ENCODE measurements at regions not wholly inside any gene's neighbourhood (a gene's known extent, or its start where the extent isn't known, plus 50 kb on each side); places are given as distances from the start of the nearest gene placed in this dataset.

DNA sequence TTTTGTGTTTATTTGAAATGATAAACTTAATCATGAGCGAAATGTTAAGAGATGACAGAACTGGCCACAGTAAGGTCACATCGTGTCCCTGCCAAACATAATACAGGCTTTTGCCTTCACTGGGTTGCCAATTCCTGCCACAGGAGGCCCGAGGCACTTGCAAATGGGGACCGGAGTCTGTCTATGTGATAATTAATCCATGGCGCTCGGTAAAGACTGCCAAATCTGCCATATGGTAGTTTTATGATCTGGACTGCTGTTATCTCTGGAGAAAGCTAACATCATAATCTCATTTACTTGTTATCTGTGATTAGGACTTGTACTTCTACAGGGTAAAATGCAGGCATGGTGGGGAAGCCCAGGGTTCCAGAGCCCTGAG, 170.5 kb upstream of the TSHZ2 start:
- no peak for DNase-seq (ENCODE audit: low read depth)
- H3K4me3 ChIP-seq (replicated peaks; ENCODE audit: low read depth, low read length): no peak overlapping the region
- TF ChIP-seq, protein P1, sequence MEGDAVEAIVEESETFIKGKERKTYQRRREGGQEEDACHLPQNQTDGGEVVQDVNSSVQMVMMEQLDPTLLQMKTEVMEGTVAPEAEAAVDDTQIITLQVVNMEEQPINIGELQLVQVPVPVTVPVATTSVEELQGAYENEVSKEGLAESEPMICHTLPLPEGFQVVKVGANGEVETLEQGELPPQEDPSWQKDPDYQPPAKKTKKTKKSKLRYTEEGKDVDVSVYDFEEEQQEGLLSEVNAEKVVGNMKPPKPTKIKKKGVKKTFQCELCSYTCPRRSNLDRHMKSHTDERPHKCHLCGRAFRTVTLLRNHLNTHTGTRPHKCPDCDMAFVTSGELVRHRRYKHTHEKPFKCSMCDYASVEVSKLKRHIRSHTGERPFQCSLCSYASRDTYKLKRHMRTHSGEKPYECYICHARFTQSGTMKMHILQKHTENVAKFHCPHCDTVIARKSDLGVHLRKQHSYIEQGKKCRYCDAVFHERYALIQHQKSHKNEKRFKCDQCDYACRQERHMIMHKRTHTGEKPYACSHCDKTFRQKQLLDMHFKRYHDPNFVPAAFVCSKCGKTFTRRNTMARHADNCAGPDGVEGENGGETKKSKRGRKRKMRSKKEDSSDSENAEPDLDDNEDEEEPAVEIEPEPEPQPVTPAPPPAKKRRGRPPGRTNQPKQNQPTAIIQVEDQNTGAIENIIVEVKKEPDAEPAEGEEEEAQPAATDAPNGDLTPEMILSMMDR (IDR thresholded peaks at IDR 0.05; ENCODE audit: low read length, missing control alignments): no peak

DNA sequence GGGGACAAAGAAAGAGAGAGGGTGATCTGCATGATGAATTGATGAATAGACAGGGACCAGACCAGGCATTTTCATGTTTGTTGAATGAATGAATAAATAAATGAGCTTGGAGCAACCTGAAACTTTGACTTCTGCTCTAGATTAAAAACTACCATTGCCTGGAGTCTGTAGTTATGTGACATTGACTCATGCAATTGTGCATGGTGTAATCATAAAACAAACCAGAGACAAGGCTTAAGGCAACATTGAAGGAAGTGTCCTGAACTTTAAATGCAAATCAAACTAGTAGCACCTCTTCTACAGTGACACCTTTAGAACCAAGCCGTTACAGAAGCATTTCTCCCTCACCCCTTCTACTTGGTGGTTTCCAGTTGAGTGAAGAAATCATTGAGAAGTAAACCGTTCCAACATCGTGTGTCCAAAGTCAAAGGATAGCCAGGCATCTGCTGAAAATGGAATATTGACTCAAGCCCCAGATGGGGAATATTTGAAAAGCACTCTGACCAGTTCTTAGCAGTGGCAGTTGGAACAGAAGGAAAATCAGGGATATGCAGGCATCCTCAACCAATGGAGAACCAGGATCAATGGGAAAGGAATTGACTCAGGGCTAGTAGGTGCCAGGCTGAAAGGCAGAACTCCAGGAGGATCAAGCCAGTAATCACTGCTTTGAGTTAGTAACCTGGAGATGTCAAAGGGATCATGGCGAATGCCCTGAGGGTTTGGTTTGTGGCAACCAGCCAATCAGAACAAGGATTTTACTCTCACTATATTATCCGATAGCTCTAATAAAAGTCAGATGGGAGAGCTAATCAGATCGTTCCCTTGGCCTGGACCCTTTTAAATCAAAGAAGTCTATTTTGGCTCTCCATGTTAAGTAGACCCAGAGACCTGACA, 171.2 kb upstream of the TSHZ2 start:
- TF ChIP-seq, protein P1 (IDR thresholded peaks at IDR 0.05; ENCODE audit: low read length, missing control alignments): no peak
- no peak for DNase-seq (ENCODE audit: low read depth)
- H3K4me3 ChIP-seq (replicated peaks; ENCODE audit: low read depth, low read length): no peak overlapping the region

DNA sequence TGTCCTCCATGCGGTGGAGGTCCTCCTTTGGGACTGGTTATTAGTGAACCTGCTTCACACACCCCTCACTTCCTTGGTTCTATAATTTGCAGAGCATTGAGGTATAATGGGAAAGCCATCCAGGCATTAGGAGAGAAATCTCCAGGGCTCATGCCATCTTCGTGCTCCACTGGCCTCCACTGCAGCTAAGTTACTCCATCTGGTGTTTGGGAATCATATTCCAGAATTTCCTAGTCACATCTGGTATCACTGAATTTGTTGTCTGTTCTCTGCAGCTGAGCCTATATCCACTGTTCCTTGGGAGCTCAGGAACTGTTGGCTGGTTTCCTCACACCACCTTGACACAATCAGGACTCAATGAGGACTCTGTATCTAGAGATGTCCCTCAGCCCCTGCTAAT, 173.0 kb upstream of the TSHZ2 start:
- H3K4me3 ChIP-seq (replicated peaks; ENCODE audit: low read depth, low read length): no peak overlapping the region
- TF ChIP-seq, protein P1 (IDR thresholded peaks at IDR 0.05; ENCODE audit: low read length, missing control alignments): no peak
- no peak for DNase-seq (ENCODE audit: low read depth)

DNA sequence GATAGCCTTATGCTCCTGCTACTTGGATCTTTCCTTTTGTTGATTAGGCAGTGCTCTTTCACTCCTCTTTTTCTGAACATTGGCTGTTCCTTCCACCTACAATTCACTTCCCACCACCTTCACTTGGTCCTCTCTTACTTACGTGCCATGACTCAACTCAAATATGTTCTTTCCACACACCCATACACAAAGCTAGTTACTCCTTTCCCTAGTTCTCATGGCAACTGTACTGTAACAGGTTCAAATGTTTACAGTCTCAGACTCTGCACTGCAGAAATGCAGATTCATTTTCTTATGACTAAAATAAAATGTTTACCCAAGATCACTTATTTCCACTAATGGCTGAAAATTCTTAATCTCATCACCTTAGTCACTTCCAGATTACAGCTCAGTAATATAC, 174.0 kb upstream of the TSHZ2 start:
- TF ChIP-seq, protein P1 (IDR thresholded peaks at IDR 0.05; ENCODE audit: low read length, missing control alignments): no peak

DNA sequence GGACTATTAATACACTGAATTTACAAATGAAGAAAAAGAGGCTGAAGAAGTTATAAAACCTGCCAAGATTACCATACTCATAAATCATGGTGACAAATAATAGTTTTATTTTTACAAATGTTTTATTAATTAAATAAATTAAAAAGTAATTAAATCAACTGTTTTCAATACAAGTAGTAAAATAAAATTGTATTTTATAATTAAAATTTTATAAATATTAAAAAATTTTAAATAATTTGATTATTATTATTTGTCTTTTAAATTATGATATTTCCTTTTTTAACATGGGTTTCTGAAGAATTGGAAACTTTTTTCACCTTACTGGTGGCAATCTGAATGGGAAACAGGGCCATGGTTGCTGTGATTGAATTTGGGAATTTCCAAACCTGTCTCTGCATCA, 177.3 kb upstream of the TSHZ2 start:
- TF ChIP-seq, protein P1 (IDR thresholded peaks at IDR 0.05; ENCODE audit: low read length, missing control alignments): no peak

More for the DNA sequence above, 174.0 kb upstream of the TSHZ2 start:
- no peak overlapping the region for H3K4me3 ChIP-seq (replicated peaks; ENCODE audit: low read depth, low read length)
- DNase-seq (ENCODE audit: low read depth): no peak

DNA sequence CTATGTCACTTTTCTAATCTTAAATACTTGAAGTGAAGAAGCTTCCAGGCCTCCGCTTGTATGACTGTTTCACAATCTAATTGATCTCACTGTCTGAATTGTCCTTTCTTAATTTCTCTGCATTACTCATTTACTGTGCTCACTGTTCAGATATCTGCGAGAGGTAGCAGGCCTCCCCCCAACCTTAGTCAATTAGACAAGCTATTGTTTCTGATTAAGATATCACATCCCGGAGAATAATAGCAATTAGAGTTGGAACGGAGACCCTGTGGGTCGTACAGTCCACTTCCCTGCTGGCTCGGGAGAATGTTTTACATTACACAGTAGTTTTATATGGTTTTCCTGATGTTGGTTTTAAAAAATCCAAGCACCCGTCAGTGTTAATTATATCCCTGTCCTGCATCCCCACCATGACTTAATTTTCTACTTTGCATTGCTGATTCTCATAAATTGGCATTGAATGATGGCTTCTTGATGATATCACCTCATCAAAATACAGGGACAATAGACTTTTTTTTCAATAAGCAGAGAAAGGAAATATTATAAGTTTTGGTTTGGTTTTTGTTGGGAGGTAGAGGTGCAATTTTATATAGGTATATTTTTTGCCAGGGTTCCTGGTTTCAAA, 178.7 kb upstream of the TSHZ2 start:
- TF ChIP-seq, protein P1 (IDR thresholded peaks at IDR 0.05; ENCODE audit: low read length, missing control alignments): no peak
- H3K4me3 ChIP-seq (replicated peaks; ENCODE audit: low read depth, low read length): no peak overlapping the region
- DNase-seq (ENCODE audit: low read depth): no peak

More for the DNA sequence above, 177.3 kb upstream of the TSHZ2 start:
- no peak overlapping the region for H3K4me3 ChIP-seq (replicated peaks; ENCODE audit: low read depth, low read length)
- no peak for DNase-seq (ENCODE audit: low read depth)
